H9 (cell line): ENCODE measurements at regions not wholly inside any gene's neighbourhood (a gene's known extent, or its start where the extent isn't known, plus 50 kb on each side); places are given as distances from the start of the nearest gene placed in this dataset.

ENCODE experiments used
- DNase-seq: peaks from one replicate; pipeline ENCODE4 v3.0.0-alpha.2; 2017
- H2AFZ ChIP-seq: one replicate; pipeline ENCODE4 v1.6.1; 2013; ENCODE audit warnings: mild to moderate bottlenecking, low read length, control low read depth, moderate library complexity
- H2AK5ac ChIP-seq: 2 replicates; pipeline ENCODE4 v1.6.1; 2013; ENCODE audit warnings: low read length, control low read depth, mixed read lengths; ENCODE audit not compliant: insufficient read length
- H2BK120ac ChIP-seq: one replicate; pipeline ENCODE4 v1.6.1; 2013; ENCODE audit warnings: low read depth, mild to moderate bottlenecking, low read length, control low read depth, inconsistent platforms; ENCODE audit not compliant: poor library complexity, severe bottlenecking
- H2BK12ac ChIP-seq: 2 replicates; pipeline ENCODE4 v1.6.1; 2013; ENCODE audit warnings: low read length, control low read depth, mixed read lengths, low read depth; ENCODE audit not compliant: insufficient read length
- H2BK15ac ChIP-seq: 2 replicates; pipeline ENCODE4 v1.6.1; 2013; ENCODE audit warnings: low read depth, low read length, control low read depth
- H2BK20ac ChIP-seq: one replicate; pipeline ENCODE4 v1.6.1; 2013; ENCODE audit warnings: low read depth, mild to moderate bottlenecking, low read length, control low read depth, inconsistent platforms; ENCODE audit not compliant: poor library complexity, severe bottlenecking
- H2BK5ac ChIP-seq: 2 replicates; pipeline ENCODE4 v1.6.1; 2013; ENCODE audit warnings: low read length, control low read depth, mixed read lengths; ENCODE audit not compliant: insufficient read length
- H3K14ac ChIP-seq: 2 replicates; pipeline ENCODE4 v1.6.1; 2013; ENCODE audit warnings: low read length, control low read depth; ENCODE audit not compliant: insufficient read depth
- H3K18ac ChIP-seq: 2 replicates; pipeline ENCODE4 v1.6.1; 2013; ENCODE audit warnings: low read depth, mild to moderate bottlenecking, mixed read lengths, low read length, control low read depth; ENCODE audit not compliant: insufficient read length
- H3K23ac ChIP-seq: 2 replicates; pipeline ENCODE4 v1.6.1; 2013; ENCODE audit warnings: low read length, control low read depth, mixed read lengths, low read depth; ENCODE audit not compliant: insufficient read length
- H3K23me2 ChIP-seq: 2 replicates; pipeline ENCODE4 v1.6.1; 2013; ENCODE audit warnings: low read depth, mild to moderate bottlenecking, mixed read lengths, low read length, control low read depth; ENCODE audit not compliant: insufficient read length, poor library complexity, severe bottlenecking
- H3K27ac ChIP-seq: 2 replicates; pipeline ENCODE4 v1.5.1; 2013; ENCODE audit warnings: low read length, control low read depth, mixed read lengths, low read depth; ENCODE audit not compliant: insufficient read length
- H3K27me3 ChIP-seq: 2 replicates; pipeline ENCODE4 v1.6.1; 2013; ENCODE audit warnings: low read length, control low read depth, inconsistent platforms; ENCODE audit not compliant: insufficient read depth
- H3K4ac ChIP-seq: 2 replicates; pipeline ENCODE4 v1.6.1; 2013; ENCODE audit warnings: low read depth, mild to moderate bottlenecking, control low read depth, inconsistent platforms, low read length, moderate library complexity
- H3K4me1 ChIP-seq: 2 replicates; pipeline ENCODE4 v1.6.1; 2013; ENCODE audit warnings: low read length, control low read depth, inconsistent platforms; ENCODE audit not compliant: insufficient read depth
- H3K4me2 ChIP-seq: 2 replicates; pipeline ENCODE4 v1.6.1; 2013; ENCODE audit warnings: low read length, control low read depth, mixed read lengths; ENCODE audit not compliant: insufficient read length, insufficient read depth
- H3K56ac ChIP-seq: 2 replicates; pipeline ENCODE4 v1.6.1; 2013; ENCODE audit warnings: low read depth, mild to moderate bottlenecking, mixed read lengths, low read length, control low read depth; ENCODE audit not compliant: insufficient read length
- H3K79me1 ChIP-seq: 2 replicates; pipeline ENCODE4 v1.6.1; 2013; ENCODE audit warnings: low read depth, mild to moderate bottlenecking, moderate library complexity, low read length, control low read depth, inconsistent platforms; ENCODE audit not compliant: insufficient read depth, poor library complexity, severe bottlenecking
- H3K79me2 ChIP-seq: 2 replicates; pipeline ENCODE4 v1.6.1; 2013; ENCODE audit warnings: low read length, control low read depth, inconsistent platforms; ENCODE audit not compliant: insufficient read depth
- H3K9ac ChIP-seq: 2 replicates; pipeline ENCODE4 v1.6.1; 2013; ENCODE audit warnings: low read length, control low read depth, mixed read lengths; ENCODE audit not compliant: insufficient read length; ENCODE audit errors: extremely low read depth
- H3K9me3 ChIP-seq: one replicate; pipeline ENCODE4 v1.6.1; 2013; ENCODE audit warnings: low read depth, low read length, inconsistent platforms; ENCODE audit not compliant: control insufficient read depth
- H3T11ph ChIP-seq: one replicate; pipeline ENCODE4 v1.6.1; 2013; ENCODE audit warnings: mild to moderate bottlenecking, low read length, control low read depth, inconsistent platforms
- H4K20me1 ChIP-seq: one replicate; pipeline ENCODE4 v1.6.1; 2013; ENCODE audit not compliant: control insufficient read depth, insufficient read length, insufficient read depth
- H4K5ac ChIP-seq: 2 replicates; pipeline ENCODE4 v1.6.1; 2013; ENCODE audit warnings: low read depth, mild to moderate bottlenecking, mixed read lengths, low read length, control low read depth; ENCODE audit not compliant: insufficient read length
- H4K8ac ChIP-seq: replicated peaks from 2 replicates; pipeline ENCODE4 v1.6.1; 2013; ENCODE audit warnings: low read length, control low read depth, mixed read lengths, low read depth; ENCODE audit not compliant: insufficient read length
- H4K91ac ChIP-seq: 2 replicates; pipeline ENCODE4 v1.6.1; 2013; ENCODE audit warnings: low read depth, mild to moderate bottlenecking, moderate library complexity, mixed read lengths, low read length, control low read depth; ENCODE audit not compliant: insufficient read length
- H3K27ac Mint-ChIP-seq, 3 experiments: 2 replicates in 2 of 3; 3 replicates in 1 of 3; pipeline ENCODE4 v1.8.0; 2020 to 2021; ENCODE audit warnings: mixed read lengths in 3 of 3, mild to moderate bottlenecking in 1 of 3, moderate library complexity in 1 of 3
- H3K27me3 Mint-ChIP-seq: 2 replicates; pipeline ENCODE4 v1.8.0; 2021; ENCODE audit warnings: low read depth, mild to moderate bottlenecking, moderate library complexity, mixed read lengths
- H3K36me3 Mint-ChIP-seq, 3 experiments: 2 replicates in 2 of 3; 3 replicates in 1 of 3; pipeline ENCODE4 v1.8.0; 2020 to 2021; ENCODE audit warnings: low read depth in 3 of 3, mixed read lengths in 3 of 3; ENCODE audit not compliant: insufficient read depth in 1 of 3
- H3K4me1 Mint-ChIP-seq, 2 experiments: 2 replicates each; pipeline ENCODE4 v1.8.0; 2020; ENCODE audit warnings: mixed read lengths in 2 of 2
- H3K4me3 Mint-ChIP-seq, 2 experiments: 2 replicates in 1 of 2; 3 replicates in 1 of 2; pipeline ENCODE4 v1.8.0; 2020 to 2021; ENCODE audit warnings: mild to moderate bottlenecking in 2 of 2, mixed read lengths in 2 of 2, moderate library complexity in 1 of 2
- H3K9me3 Mint-ChIP-seq, 2 experiments: 2 replicates in 1 of 2; 3 replicates in 1 of 2; pipeline ENCODE4 v1.8.0; 2020; ENCODE audit warnings: mild to moderate bottlenecking in 2 of 2, mixed read lengths in 2 of 2, moderate library complexity in 1 of 2
- CTCF ChIP-seq: fragments of 200-600 bp; sonication (generic); conservative IDR thresholded peaks from 3 replicates; pipeline ENCODE4 v1.8.0; 2021; ENCODE audit warnings: antibody characterized with exemption, mild to moderate bottlenecking
- WGBS: extraction: QIAGEN DNeasy Blood & Tissue Kit; methylation state at CpG from one replicate; pipeline ENCODE4 v1.1.7; 2013; ENCODE audit warnings: missing lambda C conversion rate, low lambda C conversion rate, mixed read lengths; ENCODE audit not compliant: insufficient read length; ENCODE audit errors: extremely low coverage; 5-methylcytosine and 5-hydroxymethylcytosine counted together

GRCh38 chr17:73994946-73995345, 208.5 kb upstream of the RPL38 start:
- Histone ChIP-seq H3K18ac (no peak overlapping the region), H2BK120ac (no peak overlapping the region), H3K79me1 (no peaks in the 10 kb centered on the region), H3K79me2 (no peaks in the 10 kb centered on the region), H3K14ac (no peak overlapping the region), H3K27me3 (no peaks in the 10 kb centered on the region), H3K4ac (no peak overlapping the region), H2BK20ac (no peak overlapping the region), H3K27ac (no peak overlapping the region), H4K20me1 (no peaks in the 10 kb centered on the region), H3K56ac (no peak overlapping the region), H4K8ac (no peak overlapping the region), H3T11ph (no peak overlapping the region), H3K23me2 (no peaks in the 10 kb centered on the region), H4K91ac (no peak overlapping the region), H2AK5ac (no peak overlapping the region), H4K5ac (no peak overlapping the region), H2BK5ac (no peak overlapping the region), H3K4me1 (no peaks in the 10 kb centered on the region), H3K4me2 (no peak overlapping the region), H3K9ac (no peak overlapping the region), H2BK15ac (no peak overlapping the region), H3K9me3 (no peaks in the 10 kb centered on the region), H2BK12ac (no peak overlapping the region), H2AFZ (no peak overlapping the region), H3K23ac (no peak overlapping the region)
- no peak overlapping the region for H3K27ac Mint-ChIP-seq
- peaks cover 12 to 20% of the 10 kb centered on the region in 2 experiments for H3K4me1 Mint-ChIP-seq
- no peak for TF ChIP-seq CTCF
- H3K27me3 Mint-ChIP-seq, result peaks cover 4% of the 10 kb centered on the region
- no peaks in the 10 kb centered on the region for H3K9me3 Mint-ChIP-seq
- H3K4me3 Mint-ChIP-seq, result no peak overlapping the region
- H3K36me3 Mint-ChIP-seq, result no peaks in the 10 kb centered on the region
- no peak for DNase-seq
- WGBS, result no CpG with 5 or more reads among the region's 4 CpGs
